IMR-90 (cell line): ENCODE measurements at regions not wholly inside any gene's neighbourhood (a gene's known extent, or its start where the extent isn't known, plus 50 kb on each side); places are given as distances from the start of the nearest gene placed in this dataset.

Experiments
- ATAC-seq: fragments of 200-7000 bp; cut with Tn5 transposase; 2 replicates; pipeline ENCODE4 v1.9.1; 2020; ENCODE audit warnings: low read depth, mild to moderate bottlenecking, moderate library complexity
- BruUV-seq: library from RNA; stranded (reverse); fragments of 400-500 nt; replicated peaks from 2 replicates; lab custom pipeline; 2021; lab: Mats Ljungman, UMichigan
- CTCF ChIA-PET: fragments of 300-600 bp; formaldehyde crosslinking; extraction: SDS; loops from one replicate; lab custom pipeline; 2021; ENCODE audit warnings: antibody characterized with exemption; lab: Yijun Ruan, JAX
- POLR2A ChIA-PET: fragments of 300-600 bp; sonication (Branson Sonifier 250); formaldehyde crosslinking; loops from one replicate; lab custom pipeline; 2022; ENCODE audit warnings: antibody characterized with exemption; ENCODE audit not compliant: unreplicated experiment; lab: Charles Lee
- DNase-seq: peaks from one replicate; pipeline ENCODE4 v3.0.0; 2013
- H2AFZ ChIP-seq: replicated peaks from 2 replicates; pipeline ENCODE3; 2013; ENCODE audit warnings: low read length, mild to moderate bottlenecking; ENCODE audit not compliant: poor library complexity
- H2AK5ac ChIP-seq: 2 replicates; pipeline ENCODE4 v1.6.1; 2013; ENCODE audit warnings: low read depth, low read length, inconsistent platforms
- H2AK9ac ChIP-seq: replicated peaks from 2 replicates; pipeline ENCODE3; 2013; ENCODE audit warnings: mild to moderate bottlenecking, low read depth, low read length, moderate library complexity; ENCODE audit not compliant: poor library complexity
- H2BK120ac ChIP-seq: 2 replicates; pipeline ENCODE4 v1.6.1; 2013; ENCODE audit warnings: low read depth, low read length, inconsistent platforms
- H2BK15ac ChIP-seq: 3 replicates; pipeline ENCODE4 v1.6.1; 2013; ENCODE audit warnings: low read depth, low read length, inconsistent platforms
- H2BK20ac ChIP-seq: 2 replicates; pipeline ENCODE4 v1.6.1; 2013; ENCODE audit warnings: low read depth, mild to moderate bottlenecking, inconsistent platforms, low read length, moderate library complexity
- H2BK5ac ChIP-seq: 2 replicates; pipeline ENCODE4 v1.6.1; 2013; ENCODE audit warnings: mild to moderate bottlenecking, low read depth, low read length, inconsistent platforms; ENCODE audit not compliant: poor library complexity, severe bottlenecking
- H3K14ac ChIP-seq: replicated peaks from 2 replicates; pipeline ENCODE4 v1.6.1; 2013; ENCODE audit warnings: low read depth, low read length, inconsistent platforms
- H3K18ac ChIP-seq: 2 replicates; pipeline ENCODE4 v1.6.1; 2013; ENCODE audit warnings: low read depth, low read length, control low read depth
- H3K23ac ChIP-seq: 2 replicates; pipeline ENCODE4 v1.6.1; 2013; ENCODE audit warnings: low read depth, low read length, inconsistent platforms
- H3K27ac ChIP-seq: 2 replicates; pipeline ENCODE4 v1.5.1; 2013; ENCODE audit warnings: mild to moderate bottlenecking, control low read depth, low read length; ENCODE audit not compliant: insufficient read depth
- H3K27me3 ChIP-seq: 2 replicates; pipeline ENCODE4 v1.6.1; 2013; ENCODE audit warnings: low read length; ENCODE audit not compliant: control insufficient read depth, insufficient read depth
- H3K36me3 ChIP-seq: 2 replicates; pipeline ENCODE4 v1.6.1; 2013; ENCODE audit warnings: low read length, mixed read lengths; ENCODE audit not compliant: control insufficient read depth, insufficient read depth
- H3K4ac ChIP-seq: 2 replicates; pipeline ENCODE4 v1.6.1; 2013; ENCODE audit warnings: low read depth, low read length, inconsistent platforms
- H3K4me1 ChIP-seq: 2 replicates; pipeline ENCODE4 v1.6.1; 2013; ENCODE audit warnings: low read length, mixed read lengths; ENCODE audit not compliant: control insufficient read depth, insufficient read depth
- H3K4me2 ChIP-seq: 2 replicates; pipeline ENCODE4 v1.6.1; 2013; ENCODE audit warnings: low read depth, mild to moderate bottlenecking, control low read depth, low read length, moderate library complexity
- H3K4me3 ChIP-seq: 2 replicates; pipeline ENCODE4 v1.5.1; 2013; ENCODE audit warnings: low read depth, mild to moderate bottlenecking, control low read depth, low read length, moderate library complexity; ENCODE audit not compliant: insufficient read depth
- H3K56ac ChIP-seq: 2 replicates; pipeline ENCODE4 v1.6.1; 2013; ENCODE audit warnings: low read length, inconsistent platforms; ENCODE audit not compliant: insufficient read depth; ENCODE audit errors: extremely low read depth
- H3K79me1 ChIP-seq, 2 experiments: 2 replicates each; pipeline ENCODE4 v1.6.1; 2013; ENCODE audit warnings: low read length in 2 of 2, inconsistent platforms in 1 of 2, low read depth in 1 of 2
- H3K9ac ChIP-seq: 2 replicates; pipeline ENCODE4 v1.6.1; 2013; ENCODE audit warnings: low read depth, low read length, control low read depth
- H3K9me1 ChIP-seq: 2 replicates; pipeline ENCODE4 v1.6.1; 2013; ENCODE audit warnings: low read length, inconsistent platforms; ENCODE audit not compliant: insufficient read depth
- H3K9me3 ChIP-seq: 2 replicates; pipeline ENCODE4 v1.6.1; 2013; ENCODE audit warnings: low read length; ENCODE audit not compliant: control insufficient read depth, insufficient read depth
- H4K20me1 ChIP-seq: 2 replicates; pipeline ENCODE4 v1.6.1; 2013; ENCODE audit warnings: low read length, inconsistent platforms; ENCODE audit not compliant: insufficient read depth
- H4K5ac ChIP-seq: 2 replicates; pipeline ENCODE4 v1.6.1; 2013; ENCODE audit warnings: mild to moderate bottlenecking, low read depth, low read length, control low read depth
- H4K8ac ChIP-seq, 2 experiments: 2 replicates each; pipeline ENCODE4 v1.6.1; 2013; ENCODE audit warnings: low read depth in 2 of 2, low read length in 2 of 2, control low read depth in 1 of 2, inconsistent platforms in 1 of 2
- H4K91ac ChIP-seq: 2 replicates; pipeline ENCODE4 v1.6.1; 2013; ENCODE audit warnings: low read depth, low read length, inconsistent platforms; ENCODE audit not compliant: insufficient read depth
- BHLHE40 ChIP-seq: fragments of 150-350 bp; IDR thresholded peaks from 2 replicates; pipeline ENCODE4 v1.6.1; 2016; ENCODE audit warnings: mild to moderate bottlenecking, low read depth, low read length
- CEBPB ChIP-seq: IDR thresholded peaks from 2 replicates; pipeline ENCODE4 v1.6.1; 2012; ENCODE audit warnings: low read depth, low read length, improper control_type of control experiment
- CHD1 ChIP-seq: IDR thresholded peaks from 2 replicates; pipeline ENCODE4 v1.6.1; 2012; ENCODE audit warnings: low read depth, low read length, improper control_type of control experiment
- FOS ChIP-seq: fragments of 150-350 bp; IDR thresholded peaks from 2 replicates; pipeline ENCODE4 v1.6.1; 2016; ENCODE audit warnings: low read depth, low read length
- MAFK ChIP-seq: IDR thresholded peaks from 2 replicates; pipeline ENCODE4 v1.6.1; 2012; ENCODE audit warnings: low read depth, low read length, improper control_type of control experiment
- MAZ ChIP-seq: IDR thresholded peaks from 2 replicates; pipeline ENCODE4 v1.6.1; 2012; ENCODE audit warnings: low read depth, mild to moderate bottlenecking, low read length, improper control_type of control experiment, moderate library complexity, borderline replicate concordance
- RAD21 ChIP-seq: IDR thresholded peaks from 2 replicates; pipeline ENCODE4 v1.6.1; 2012; ENCODE audit warnings: low read length, improper control_type of control experiment
- RFX5 ChIP-seq: IDR thresholded peaks from 2 replicates; pipeline ENCODE4 v1.8.0; 2012; ENCODE audit warnings: low read depth, mild to moderate bottlenecking, low read length, moderate library complexity
- SMC3 ChIP-seq: fragments of 150-350 bp; IDR thresholded peaks from 2 replicates; pipeline ENCODE4 v1.6.1; 2016; ENCODE audit warnings: low read depth, mild to moderate bottlenecking, antibody characterized with exemption, low read length, moderate library complexity
- WGBS, 2 experiments: methylation state at CpG; one replicate each; pipeline versions ENCODE4 v1.1.5 to v1.1.7; 2013; ENCODE audit warnings: missing lambda C conversion rate in 2 of 2; ENCODE audit not compliant: insufficient read length in 1 of 2; ENCODE audit errors: extremely low coverage in 2 of 2; 5-methylcytosine and 5-hydroxymethylcytosine counted together
- dilution Hi-C: fragments of 300-500 bp; cut with HindIII; formaldehyde crosslinking; loops from one replicate; pipeline ENCODE4 v1.14.3; 2018; ENCODE audit warnings: low sequenced_read_pairs; ENCODE audit not compliant: unreplicated experiment
- in situ Hi-C: fragments of 300-500 bp; cut with MboI; formaldehyde crosslinking; loops from 3 replicates; pipeline ENCODE4 v1.14.3; 2019; ENCODE audit warnings: low sequenced_read_pairs, inconsistent platforms, mixed read lengths
- intact Hi-C: fragments of 100-400 bp; cut with micrococcal nuclease; formaldehyde crosslinking; loops from 2 replicates; pipeline ENCODE4 v1.10.0; 2022
- TF ChIP-seq, protein P1 (sequence below): conservative IDR thresholded peaks from 2 replicates; pipeline ENCODE4 v1.5.1; 2012; ENCODE audit warnings: mild to moderate bottlenecking, low read depth, low read length, improper control_type of control experiment
- TF ChIP-seq, protein P2 (sequence below): fragments of 150-350 bp; IDR thresholded peaks from 2 replicates; pipeline ENCODE4 v1.6.1; 2017; ENCODE audit warnings: mild to moderate bottlenecking, antibody characterized with exemption, low read length, low read depth
- TF ChIP-seq, protein P3 (sequence below): fragments of 150-350 bp; IDR thresholded peaks from 2 replicates; pipeline ENCODE4 v1.6.1; 2016; ENCODE audit warnings: low read depth, mild to moderate bottlenecking, low read length, moderate library complexity, borderline replicate concordance

DNA sequence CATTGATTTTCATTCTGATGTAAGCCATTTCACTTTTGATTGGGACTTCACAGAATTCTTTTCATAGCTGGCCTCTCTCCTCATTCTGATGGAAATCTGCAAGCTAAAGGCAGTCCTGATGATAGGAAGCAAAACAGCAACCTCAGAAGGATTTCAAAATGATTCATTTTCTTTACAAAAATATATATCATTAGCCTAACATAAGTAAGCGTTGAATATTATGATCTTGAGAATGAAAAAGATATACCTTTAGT is 143.1 kb upstream of the GJE1 start:
- Histone ChIP-seq H3K14ac (peak overlapping the region; percentile 49; the same call in 1 of the 2 replicates), H3K23ac (no peak overlapping the region), H2AK9ac (no peak overlapping the region), H3K4me3 (no peak overlapping the region), H3K4ac (peak overlapping the region; percentile 17; the same call in 1 of the 2 replicates), H3K9me3 (no peaks in the 10 kb centered on the region), H4K91ac (0 out of 2 replicates have a peak overlapping the region, but pooled peaks have one; percentile 5), H2BK5ac (peak overlapping the region; percentile 59), H3K27me3 (no peaks in the 10 kb centered on the region), H3K18ac (no peak overlapping the region; the same call in 1 of the 2 replicates), H3K27ac (no peak overlapping the region), H3K36me3 (no peaks in the 10 kb centered on the region), H3K56ac (no peak overlapping the region), H2AK5ac (peak overlapping the region; percentile 70; the same call in 1 of the 2 replicates), H3K9me1 (peaks cover 2% of the 10 kb centered on the region; the same call in 1 of the 2 replicates), H4K5ac (no peak overlapping the region), H3K4me2 (peak overlapping the region; percentile 57; the same call in 1 of the 2 replicates), H2BK15ac (no peak overlapping the region), H2AFZ (no peak overlapping the region), H4K8ac (peak overlapping the region in 1 of 2 experiments; percentile 58; a peak in 1 of 4 replicates), H2BK20ac (0 out of 2 replicates have a peak overlapping the region, but pooled peaks have one; percentile 73), H4K20me1 (no peaks in the 10 kb centered on the region), H2BK120ac (peak overlapping the region; percentile 41; the same call in 1 of the 2 replicates), H3K79me1 (peaks cover 0 to 3% of the 10 kb centered on the region in 2 experiments; a peak in 1 of 4 replicates), H3K9ac (no peak overlapping the region), H3K4me1 (peaks cover 2% of the 10 kb centered on the region; the same call in 1 of the 2 replicates)
- ChIA-PET POLR2A (no interaction called here), CTCF (interaction anchor here (0.8 to 2.4 kb wide), 9 partner anchors 8 to 128 kb away, joined by 3 to 9 read pairs (median 4); no protein-coding TSS in a partner anchor)
- BruUV-seq = no TSS peak
- no CpG with 5 or more reads among the region's 1 CpG for whole genome bisulfite sequencing, 2 experiments
- intact Hi-C loops = loop anchor here (1.0 to 5.0 kb wide), 3 partner anchors 56 to 218 kb away; no protein-coding TSS in a partner anchor
- no peak for TF ChIP-seq MAZ
- TF ChIP-seq, protein P1, sequence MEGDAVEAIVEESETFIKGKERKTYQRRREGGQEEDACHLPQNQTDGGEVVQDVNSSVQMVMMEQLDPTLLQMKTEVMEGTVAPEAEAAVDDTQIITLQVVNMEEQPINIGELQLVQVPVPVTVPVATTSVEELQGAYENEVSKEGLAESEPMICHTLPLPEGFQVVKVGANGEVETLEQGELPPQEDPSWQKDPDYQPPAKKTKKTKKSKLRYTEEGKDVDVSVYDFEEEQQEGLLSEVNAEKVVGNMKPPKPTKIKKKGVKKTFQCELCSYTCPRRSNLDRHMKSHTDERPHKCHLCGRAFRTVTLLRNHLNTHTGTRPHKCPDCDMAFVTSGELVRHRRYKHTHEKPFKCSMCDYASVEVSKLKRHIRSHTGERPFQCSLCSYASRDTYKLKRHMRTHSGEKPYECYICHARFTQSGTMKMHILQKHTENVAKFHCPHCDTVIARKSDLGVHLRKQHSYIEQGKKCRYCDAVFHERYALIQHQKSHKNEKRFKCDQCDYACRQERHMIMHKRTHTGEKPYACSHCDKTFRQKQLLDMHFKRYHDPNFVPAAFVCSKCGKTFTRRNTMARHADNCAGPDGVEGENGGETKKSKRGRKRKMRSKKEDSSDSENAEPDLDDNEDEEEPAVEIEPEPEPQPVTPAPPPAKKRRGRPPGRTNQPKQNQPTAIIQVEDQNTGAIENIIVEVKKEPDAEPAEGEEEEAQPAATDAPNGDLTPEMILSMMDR = no peak
- TF ChIP-seq SMC3 = no peak
- no peak for TF ChIP-seq MAFK
- TF ChIP-seq RAD21 = no peak
- no peak for TF ChIP-seq CHD1
- TF ChIP-seq RFX5 = no peak
- TF ChIP-seq, protein P2, sequence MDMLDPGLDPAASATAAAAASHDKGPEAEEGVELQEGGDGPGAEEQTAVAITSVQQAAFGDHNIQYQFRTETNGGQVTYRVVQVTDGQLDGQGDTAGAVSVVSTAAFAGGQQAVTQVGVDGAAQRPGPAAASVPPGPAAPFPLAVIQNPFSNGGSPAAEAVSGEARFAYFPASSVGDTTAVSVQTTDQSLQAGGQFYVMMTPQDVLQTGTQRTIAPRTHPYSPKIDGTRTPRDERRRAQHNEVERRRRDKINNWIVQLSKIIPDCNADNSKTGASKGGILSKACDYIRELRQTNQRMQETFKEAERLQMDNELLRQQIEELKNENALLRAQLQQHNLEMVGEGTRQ = no peak
- TF ChIP-seq, protein P3, sequence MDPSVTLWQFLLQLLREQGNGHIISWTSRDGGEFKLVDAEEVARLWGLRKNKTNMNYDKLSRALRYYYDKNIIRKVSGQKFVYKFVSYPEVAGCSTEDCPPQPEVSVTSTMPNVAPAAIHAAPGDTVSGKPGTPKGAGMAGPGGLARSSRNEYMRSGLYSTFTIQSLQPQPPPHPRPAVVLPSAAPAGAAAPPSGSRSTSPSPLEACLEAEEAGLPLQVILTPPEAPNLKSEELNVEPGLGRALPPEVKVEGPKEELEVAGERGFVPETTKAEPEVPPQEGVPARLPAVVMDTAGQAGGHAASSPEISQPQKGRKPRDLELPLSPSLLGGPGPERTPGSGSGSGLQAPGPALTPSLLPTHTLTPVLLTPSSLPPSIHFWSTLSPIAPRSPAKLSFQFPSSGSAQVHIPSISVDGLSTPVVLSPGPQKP = no peak
- no peak for TF ChIP-seq BHLHE40
- TF ChIP-seq FOS = no peak
- TF ChIP-seq CEBPB = no peak
- ATAC-seq (no peak), DNase-seq (no peak)
- dilution Hi-C loops = no loop called here
- in situ Hi-C loops = loop anchor here (5.0 to 10.0 kb wide), 2 partner anchors 53 to 115 kb away; no protein-coding TSS in a partner anchor
